Coronary artery (tissue), 2 donors: ENCODE measurements at regions not wholly inside any gene's neighbourhood (a gene's known extent, or its start where the extent isn't known, plus 50 kb on each side); places are given as distances from the start of the nearest gene placed in this dataset.

ENCODE experiments used
- DNase-seq: peaks from one replicate; pipeline ENCODE4 v3.0.0-alpha.2; 2017; ENCODE audit warnings: low spot score
- H3K27ac ChIP-seq, 2 donors: fragments of 200-600 bp; sonication (generic); one replicate each; pipeline ENCODE4 v1.5.1; 2016 to 2019
- H3K4me3 ChIP-seq: fragments of 200-600 bp; sonication (generic); 2 replicates; pipeline ENCODE4 v1.5.1; 2016; ENCODE audit warnings: mild to moderate bottlenecking, moderate library complexity
- CTCF ChIP-seq: fragments of 200-600 bp; sonication (generic); IDR thresholded peaks from one replicate; pipeline ENCODE4 v1.5.1; 2019; ENCODE audit warnings: antibody characterized with exemption

GRCh38 chr1:213840575-213840974 is 147.2 kb upstream of the PROX1 start:
- Histone ChIP-seq H3K4me3 (no peak overlapping the region), H3K27ac (no peak overlapping the region)
- DNase-seq = no peak
- no peak for TF ChIP-seq CTCF

DNA sequence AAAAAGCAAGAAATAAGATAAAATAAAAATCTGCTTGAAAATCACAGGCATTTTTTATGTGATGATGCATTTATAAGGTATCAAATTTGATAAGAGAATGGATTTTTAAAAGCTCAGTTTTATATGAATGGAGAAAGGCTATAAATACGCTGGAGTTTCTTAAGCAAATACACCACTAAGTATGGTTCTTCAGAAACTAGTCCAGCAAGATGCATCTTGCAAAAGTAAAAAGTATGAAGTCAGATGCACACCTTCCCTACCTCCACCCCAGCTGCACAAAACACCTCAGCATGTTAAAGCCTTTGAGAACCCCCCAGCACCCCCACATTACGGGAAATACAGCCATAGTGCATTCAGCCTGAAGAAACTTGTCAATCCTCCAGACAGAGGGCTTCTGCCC is 143.1 kb upstream of the PROX1 start:
- DNase-seq = no peak
- Histone ChIP-seq H3K27ac (no peak overlapping the region), H3K4me3 (no peak overlapping the region)
- TF ChIP-seq CTCF = no peak

DNA sequence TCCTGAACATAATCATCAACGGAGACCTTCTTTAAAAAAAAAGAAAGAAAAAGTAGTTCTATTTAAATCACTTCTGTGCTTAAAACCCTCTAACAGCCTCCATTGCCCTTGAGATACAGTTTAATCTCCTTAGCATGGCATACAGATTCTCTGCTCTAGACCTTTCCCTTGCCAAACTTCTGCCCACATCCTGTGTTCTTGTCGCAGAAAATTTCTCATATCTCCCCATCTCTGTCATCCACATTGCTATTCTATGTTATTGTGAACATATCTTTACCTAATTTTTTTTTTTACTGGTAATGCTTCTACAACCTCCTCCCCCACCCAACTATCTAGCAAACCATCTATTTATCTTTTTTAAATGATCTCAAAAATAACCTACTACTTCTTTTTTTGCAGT is 135.7 kb upstream of the PROX1 start:
- Histone ChIP-seq H3K4me3 (no peak overlapping the region), H3K27ac (no peak overlapping the region)
- TF ChIP-seq CTCF = no peak
- DNase-seq = no peak

DNA sequence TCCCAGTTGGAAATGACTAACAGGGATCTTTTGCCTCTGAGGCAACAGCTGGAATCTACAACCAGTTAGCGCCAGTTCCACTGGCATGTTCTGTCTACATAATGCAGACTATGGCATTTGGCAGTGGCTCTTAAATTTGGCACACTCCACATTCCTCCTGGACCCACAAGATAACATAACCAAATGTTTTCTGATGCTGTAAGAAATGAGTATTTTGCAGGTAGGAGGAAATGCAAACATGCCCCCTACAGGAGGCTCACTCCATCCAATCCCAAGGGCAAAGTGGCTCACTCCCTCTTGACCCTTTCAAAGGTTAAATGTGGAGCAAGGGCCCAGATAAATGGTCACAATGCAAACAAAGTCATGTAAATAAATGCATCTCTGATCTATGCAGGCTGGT is 129.2 kb upstream of the PROX1 start:
- no peak for TF ChIP-seq CTCF
- Histone ChIP-seq H3K27ac (no peak overlapping the region), H3K4me3 (no peak overlapping the region)
- DNase-seq = no peak

DNA sequence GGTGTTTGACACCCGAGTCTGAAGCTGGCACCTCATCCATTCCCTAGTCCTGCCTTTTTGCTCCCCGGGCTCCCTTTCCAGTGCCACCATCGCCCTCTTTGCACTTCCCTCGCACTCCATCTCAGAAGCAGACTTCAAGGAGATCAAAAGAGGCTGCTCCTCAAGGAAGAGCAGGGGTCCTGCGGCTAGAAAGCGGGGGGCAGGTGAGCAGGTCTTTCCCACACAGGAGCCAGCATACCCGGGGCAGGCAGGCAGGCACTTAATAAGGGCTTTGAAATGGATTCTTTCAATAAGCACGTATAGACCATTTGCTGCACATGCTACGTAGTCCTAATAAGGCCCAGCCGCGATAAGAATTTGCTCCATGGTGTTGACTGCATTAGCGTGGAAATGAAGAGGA is 125.9 kb upstream of the PROX1 start:
- TF ChIP-seq CTCF = no peak
- H3K4me3 ChIP-seq = no peak overlapping the region

DNA sequence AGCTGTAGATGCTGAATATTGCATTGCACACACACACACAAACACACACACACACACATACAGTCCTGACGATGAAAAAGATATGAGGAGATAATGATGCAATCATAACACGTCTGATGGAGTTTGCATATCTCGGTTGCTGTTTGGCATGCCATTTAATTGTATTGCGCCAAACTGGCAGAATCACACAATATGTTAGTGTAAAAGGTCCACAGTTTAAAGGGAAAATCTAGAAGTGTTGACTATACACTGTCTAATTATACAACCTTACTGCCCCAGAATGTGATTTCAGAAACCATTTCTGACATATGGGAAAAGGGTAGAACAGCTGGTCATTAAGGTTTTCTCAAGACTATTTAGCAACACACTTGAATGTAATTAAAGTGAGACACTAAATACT is 123.7 kb upstream of the PROX1 start:
- no peak overlapping the region for H3K27ac ChIP-seq
- DNase-seq = no peak
- TF ChIP-seq CTCF = no peak
- H3K4me3 ChIP-seq = no peak overlapping the region

More for the DNA sequence above, 125.9 kb upstream of the PROX1 start:
- no peak for DNase-seq
- H3K27ac ChIP-seq = no peak overlapping the region

- Histone ChIP-seq H3K4me3 (no peak overlapping the region), H3K27ac (no peak overlapping the region)
- no peak for DNase-seq
- TF ChIP-seq CTCF = no peak
Observed at GRCh38 chr1:213868482-213868881, 119.3 kb upstream of the PROX1 start.
